ENCODE measurements at regions not wholly inside any gene's neighbourhood (a gene's known extent, or its start where the extent isn't known, plus 50 kb on each side); places are given as distances from the start of the nearest gene placed in this dataset.

GRCh38 chr9:126152622-126153362 lies 173.8 kb upstream of the MVB12B start:
- no peak for DNase-seq
- TF ChIP-seq GATA1 (IDR thresholded peaks at IDR 0.05; ENCODE audit: low read depth, low read length) (no peak), POLR2A (IDR thresholded peaks at IDR 0.05; ENCODE audit: low read length) (no peak)

- no peak for TF ChIP-seq POLR2A (IDR thresholded peaks at IDR 0.05; ENCODE audit: low read length)
- DNase-seq = no peak
Measured at GRCh38 chr9:126153382-126153781, 173.2 kb upstream of the MVB12B start.

- TF ChIP-seq GATA1 (IDR thresholded peaks at IDR 0.05; ENCODE audit: low read depth, low read length) (no peak), POLR2A (IDR thresholded peaks at IDR 0.05; ENCODE audit: low read length) (no peak)
- DNase-seq = no peak
Measured at GRCh38 chr9:126154182-126154827, 172.3 kb upstream of the MVB12B start.

GRCh38 chr9:126154869-126155268 lies 171.8 kb upstream of the MVB12B start:
- no peak for TF ChIP-seq GATA1 (IDR thresholded peaks at IDR 0.05; ENCODE audit: low read depth, low read length)
- TF ChIP-seq POLR2A (IDR thresholded peaks at IDR 0.05; ENCODE audit: low read length) = no peak
- no peak for DNase-seq

GRCh38 chr9:126155756-126156664 lies 170.6 kb upstream of the MVB12B start:
- DNase-seq = no peak
- no peak for TF ChIP-seq GATA1 (IDR thresholded peaks at IDR 0.05; ENCODE audit: low read depth, low read length)
- TF ChIP-seq POLR2A (IDR thresholded peaks at IDR 0.05; ENCODE audit: low read length) = no peak

- TF ChIP-seq GATA1 (IDR thresholded peaks at IDR 0.05; ENCODE audit: low read depth, low read length) (no peak), POLR2A (IDR thresholded peaks at IDR 0.05; ENCODE audit: low read length) (no peak)
- DNase-seq = no peak
Measured at GRCh38 chr9:126156898-126157297, 169.7 kb upstream of the MVB12B start.

- no peak for TF ChIP-seq GATA1 (IDR thresholded peaks at IDR 0.05; ENCODE audit: low read depth, low read length)
- no peak for TF ChIP-seq POLR2A (IDR thresholded peaks at IDR 0.05; ENCODE audit: low read length)
- no peak for DNase-seq
Measured at GRCh38 chr9:126157423-126157822, 169.2 kb upstream of the MVB12B start.

GRCh38 chr9:126157826-126158587 lies 168.6 kb upstream of the MVB12B start:
- no peak for DNase-seq
- TF ChIP-seq GATA1 (IDR thresholded peaks at IDR 0.05; ENCODE audit: low read depth, low read length) (no peak), POLR2A (IDR thresholded peaks at IDR 0.05; ENCODE audit: low read length) (no peak)

- no peak for TF ChIP-seq POLR2A (IDR thresholded peaks at IDR 0.05; ENCODE audit: low read length)
- no peak for DNase-seq
Measured at GRCh38 chr9:126158588-126159429, 167.8 kb upstream of the MVB12B start.

- no peak for DNase-seq
- no peak for TF ChIP-seq POLR2A (IDR thresholded peaks at IDR 0.05; ENCODE audit: low read length)
Measured at GRCh38 chr9:126159430-126160060, 167.1 kb upstream of the MVB12B start.

- DNase-seq = no peak
- TF ChIP-seq GATA1 (IDR thresholded peaks at IDR 0.05; ENCODE audit: low read depth, low read length) = no peak
- no peak for TF ChIP-seq POLR2A (IDR thresholded peaks at IDR 0.05; ENCODE audit: low read length)
Measured at GRCh38 chr9:126160067-126160853, 166.4 kb upstream of the MVB12B start.

GRCh38 chr9:126160854-126161329 lies 165.7 kb upstream of the MVB12B start:
- TF ChIP-seq GATA1 (IDR thresholded peaks at IDR 0.05; ENCODE audit: low read depth, low read length) (no peak), POLR2A (IDR thresholded peaks at IDR 0.05; ENCODE audit: low read length) (no peak)

More at GRCh38 chr9:126160854-126161329, 165.7 kb upstream of the MVB12B start:
- no peak for DNase-seq

Measured in erythroblast (primary cell).